Stimulated activated CD4-positive, alpha-beta T cell treated with anti-CD3 and anti-CD28 coated beads, Interleukin-12 subunit alpha, Interleukin-12 subunit beta, amount 100 ng/mL, for 24 hours (primary cell): ENCODE measurements at regions not wholly inside any gene's neighbourhood (a gene's known extent, or its start where the extent isn't known, plus 50 kb on each side); places are given as distances from the start of the nearest gene placed in this dataset.

ENCODE experiments used
- DNase-seq, 2 experiments: peaks; one replicate each; pipeline ENCODE4 v3.0.0-alpha.2; 2020; ENCODE audit warnings: low read depth in 2 of 2

DNA sequence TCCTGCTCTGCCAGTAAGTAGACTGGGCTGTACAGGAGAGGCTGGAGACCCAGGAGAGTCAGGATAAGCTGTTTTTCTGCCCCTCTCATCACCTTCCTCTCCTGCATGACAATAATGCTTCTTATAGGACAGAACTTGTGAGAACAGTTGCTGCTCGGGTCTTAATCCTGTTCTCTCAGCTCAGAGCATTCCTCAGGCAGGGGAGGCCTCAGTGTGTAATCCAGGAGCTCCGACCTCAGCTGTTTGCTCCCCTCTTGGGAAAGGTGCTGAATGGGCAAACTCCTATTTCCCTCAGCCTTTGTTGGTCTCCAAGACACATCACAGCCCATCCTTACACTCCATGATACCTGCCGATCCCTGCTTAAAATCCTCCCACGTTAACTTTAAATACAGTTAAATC is 134.9 kb upstream of the LRFN2 start:
- DNase-seq = no peak

- DNase-seq = no peak
These were observed 134.2 kb upstream of the LRFN2 start for GRCh38 chr6:40721271-40721952.

DNA sequence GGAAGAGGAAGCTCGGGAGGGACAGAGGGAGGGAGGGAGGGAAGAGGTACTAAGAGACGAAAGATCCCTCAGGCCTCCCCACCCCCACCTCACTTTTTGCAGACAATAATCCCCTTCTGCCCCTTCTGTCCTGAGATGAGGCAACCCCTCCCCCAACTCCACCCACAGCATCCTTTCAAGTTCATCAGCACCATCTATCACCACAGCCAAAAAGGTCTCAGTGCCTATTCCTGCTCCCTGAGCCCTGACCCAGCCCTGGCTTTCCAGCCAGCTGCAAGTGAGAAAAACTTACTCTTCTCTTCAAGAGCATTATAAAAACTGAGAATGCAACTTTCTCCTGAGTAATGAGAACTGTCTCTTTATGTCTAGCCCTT is 133.2 kb upstream of the LRFN2 start:
- DNase-seq = no peak

- DNase-seq = no peak
These were observed 132.7 kb upstream of the LRFN2 start for GRCh38 chr6:40719671-40720374.

DNA sequence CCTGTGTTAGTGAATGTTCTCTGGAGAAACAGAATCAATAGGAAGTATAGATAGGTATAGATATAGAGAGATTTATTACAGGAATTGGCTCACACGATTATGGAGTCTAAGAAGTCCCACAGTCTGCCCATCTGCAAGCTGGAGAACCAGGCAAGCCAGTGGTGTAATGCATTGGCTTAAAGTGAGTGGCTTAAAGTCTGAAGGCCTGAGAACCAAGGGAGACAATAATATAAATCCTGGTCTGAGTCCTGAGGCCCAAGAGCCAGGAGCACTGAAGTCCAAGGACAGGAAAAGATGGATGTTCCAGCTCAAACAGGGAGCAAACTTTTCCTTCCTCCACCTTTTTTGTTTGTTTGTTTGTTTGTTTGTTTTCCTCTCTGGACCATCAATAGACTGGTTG is 131.2 kb upstream of the LRFN2 start:
- no peak for DNase-seq

DNA sequence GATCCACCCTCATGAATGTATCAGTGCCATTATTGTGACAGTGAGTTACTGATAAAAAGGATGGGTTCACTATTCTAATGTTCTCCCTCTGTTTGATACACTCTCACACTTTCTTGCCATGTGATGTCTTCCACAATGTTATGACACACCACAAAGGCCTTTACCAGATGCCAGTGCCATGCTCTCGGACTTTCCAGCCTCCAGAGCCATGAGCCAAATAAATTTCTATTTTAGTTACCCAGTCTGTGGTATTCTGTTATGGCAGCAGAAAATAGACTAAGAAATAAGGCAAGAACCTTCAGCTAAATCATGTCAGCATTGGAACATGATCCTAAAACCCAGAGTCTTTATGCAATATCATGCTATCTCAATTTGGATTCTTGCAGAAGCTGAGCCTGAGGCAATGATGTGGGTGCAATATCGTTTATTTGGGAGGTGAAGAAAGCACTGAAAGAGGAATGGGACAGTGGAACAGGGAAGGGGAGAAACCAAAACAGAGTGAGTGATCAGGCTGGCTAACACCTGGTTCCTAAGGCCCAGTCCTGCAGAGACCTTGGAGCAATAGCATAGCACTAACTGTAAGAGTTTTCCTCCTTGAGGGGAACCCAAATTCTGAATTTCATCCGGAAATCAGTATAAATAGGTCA is 130.4 kb upstream of the LRFN2 start:
- no peak for DNase-seq

DNA sequence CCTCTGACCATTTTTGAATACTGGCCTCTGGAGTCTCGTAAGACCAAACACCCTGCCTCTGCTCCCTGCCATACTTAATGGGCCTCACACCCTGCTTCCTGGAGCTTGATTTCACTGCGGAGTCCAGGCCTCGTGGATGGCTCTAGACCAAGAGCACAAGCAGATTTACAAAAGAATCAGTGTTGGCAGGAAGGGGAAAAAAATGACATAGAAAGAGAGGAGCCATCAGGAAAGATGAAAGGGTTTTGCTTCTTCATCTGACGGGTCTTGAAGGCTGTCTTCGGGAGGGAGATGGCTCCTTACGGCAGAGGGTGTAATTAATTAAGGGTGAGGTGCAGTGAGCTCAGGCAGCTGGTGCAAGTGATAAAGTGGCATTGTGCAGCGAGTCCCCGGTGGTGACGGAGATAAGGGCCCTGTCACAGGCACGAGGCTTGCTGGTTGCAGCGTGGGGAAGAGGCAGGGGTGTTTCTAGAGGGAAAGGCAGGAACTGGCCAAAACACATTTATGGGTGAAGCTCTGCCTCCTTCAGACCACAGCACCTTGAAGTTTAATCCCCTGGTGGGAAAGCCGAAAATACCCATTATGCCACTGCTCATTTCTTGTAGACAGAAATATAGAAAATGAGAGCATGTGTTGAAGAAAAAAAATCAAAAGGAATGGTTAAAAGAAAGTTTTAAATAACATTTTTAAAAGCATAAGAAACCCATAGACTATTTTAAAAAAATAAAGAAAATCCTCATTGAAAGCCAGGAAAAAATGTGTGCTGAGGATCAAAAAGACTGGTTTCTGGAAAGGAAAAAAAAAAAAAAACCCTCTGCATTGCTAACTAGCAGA is 128.6 kb upstream of the LRFN2 start:
- DNase-seq = no peak

GRCh38 chr6:40714576-40715564 is 127.7 kb upstream of the LRFN2 start:
- DNase-seq = no peak

DNA sequence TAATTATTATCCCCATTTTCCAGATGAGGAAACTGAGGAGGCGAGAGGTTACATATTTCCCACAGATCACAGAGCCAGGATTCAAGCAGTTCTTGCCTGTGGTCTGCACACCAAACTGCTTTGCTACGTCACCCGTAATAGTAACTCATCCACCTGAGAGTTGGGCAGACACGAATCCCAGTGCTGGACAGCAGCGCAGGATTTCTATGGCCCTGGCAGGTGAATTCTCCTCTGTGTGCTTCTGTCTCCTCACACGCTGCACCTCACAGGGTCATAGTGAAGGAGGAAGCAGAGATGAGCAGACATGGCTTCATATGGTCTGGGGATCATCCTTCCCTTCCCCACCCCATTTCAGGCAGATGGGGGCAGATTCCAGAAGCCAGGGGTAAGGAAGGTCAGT is 127.0 kb upstream of the LRFN2 start:
- DNase-seq = no peak

DNA sequence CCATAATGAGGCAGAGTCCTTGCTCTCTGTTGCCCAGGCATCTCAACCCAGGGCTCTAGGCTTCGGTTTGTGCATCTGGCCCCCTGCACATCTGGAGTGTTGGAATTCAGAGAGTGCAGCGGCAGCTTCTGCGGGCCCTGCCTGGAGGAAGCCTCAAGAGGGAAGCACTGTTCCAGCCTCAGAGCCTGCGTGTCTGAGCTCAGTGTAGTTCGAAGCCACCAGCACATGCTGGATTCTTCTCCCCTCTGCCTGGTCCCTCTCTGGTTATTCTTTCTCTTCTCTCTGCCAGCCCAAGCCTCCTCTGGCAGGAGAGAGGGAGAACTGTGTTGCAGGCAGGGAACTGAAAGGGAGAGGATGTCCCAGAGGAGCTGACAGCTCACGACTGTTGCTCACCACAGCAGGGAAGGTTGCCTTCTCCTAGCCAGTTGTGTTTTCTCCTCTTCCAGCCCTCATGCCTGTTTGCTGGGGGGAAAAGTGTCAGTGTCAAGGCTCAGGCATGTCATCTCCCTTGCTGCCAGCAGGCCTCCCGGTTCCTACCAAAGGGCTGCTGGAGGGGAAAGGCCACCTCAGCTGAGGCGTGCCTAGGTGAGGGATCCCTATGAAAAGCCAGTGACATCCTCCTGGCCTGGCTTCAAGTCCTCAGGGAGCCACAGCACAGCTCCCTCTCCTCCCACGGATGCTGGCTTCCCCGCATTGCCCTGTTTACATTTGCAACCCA is 126.0 kb upstream of the LRFN2 start:
- DNase-seq = no peak

GRCh38 chr6:40710626-40711330 is 123.6 kb upstream of the LRFN2 start:
- DNase-seq = no peak

- DNase-seq = no peak
These were observed 120.9 kb upstream of the LRFN2 start for GRCh38 chr6:40708049-40708448.

DNA sequence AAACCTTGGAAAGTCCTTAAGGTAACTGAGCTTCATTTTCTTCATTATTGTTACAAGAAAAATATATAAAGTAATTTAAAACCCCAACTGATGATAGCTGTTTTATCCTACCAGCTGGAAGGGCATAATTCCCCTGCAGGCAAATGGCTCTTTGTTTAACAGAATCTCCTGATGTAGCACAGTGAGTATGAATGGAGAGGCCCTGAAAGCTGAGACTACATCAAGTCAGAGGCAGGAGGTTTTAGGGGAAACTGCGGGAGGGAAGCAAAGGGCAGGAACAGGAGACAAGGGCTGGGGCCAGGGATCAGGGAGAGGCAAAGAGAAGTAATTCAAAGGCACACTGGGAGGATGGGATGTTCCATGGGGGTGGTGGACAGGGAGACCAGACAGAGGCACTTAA is 119.0 kb upstream of the LRFN2 start:
- no peak for DNase-seq

DNA sequence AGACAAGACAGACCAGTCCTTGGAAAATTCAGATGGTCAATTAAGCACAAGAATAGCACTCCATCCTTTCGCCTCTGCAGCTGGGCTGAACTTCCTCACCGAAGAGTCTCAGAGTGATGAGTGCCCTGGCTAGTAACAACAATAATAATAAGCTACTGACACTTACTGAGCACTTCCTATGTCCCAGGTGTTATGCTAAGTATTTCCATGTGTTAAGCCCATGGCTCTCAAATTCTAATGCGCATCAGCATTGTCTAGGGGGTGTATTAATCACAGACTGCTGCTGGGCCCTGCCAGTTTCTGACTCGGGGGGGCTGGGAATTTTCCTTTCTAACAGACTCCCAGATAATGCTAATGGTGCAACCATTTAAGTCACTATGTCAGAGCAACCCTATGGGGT is 118.2 kb upstream of the LRFN2 start:
- no peak for DNase-seq

GRCh38 chr6:40701352-40702007 is 114.3 kb upstream of the LRFN2 start:
- DNase-seq = no peak

DNA sequence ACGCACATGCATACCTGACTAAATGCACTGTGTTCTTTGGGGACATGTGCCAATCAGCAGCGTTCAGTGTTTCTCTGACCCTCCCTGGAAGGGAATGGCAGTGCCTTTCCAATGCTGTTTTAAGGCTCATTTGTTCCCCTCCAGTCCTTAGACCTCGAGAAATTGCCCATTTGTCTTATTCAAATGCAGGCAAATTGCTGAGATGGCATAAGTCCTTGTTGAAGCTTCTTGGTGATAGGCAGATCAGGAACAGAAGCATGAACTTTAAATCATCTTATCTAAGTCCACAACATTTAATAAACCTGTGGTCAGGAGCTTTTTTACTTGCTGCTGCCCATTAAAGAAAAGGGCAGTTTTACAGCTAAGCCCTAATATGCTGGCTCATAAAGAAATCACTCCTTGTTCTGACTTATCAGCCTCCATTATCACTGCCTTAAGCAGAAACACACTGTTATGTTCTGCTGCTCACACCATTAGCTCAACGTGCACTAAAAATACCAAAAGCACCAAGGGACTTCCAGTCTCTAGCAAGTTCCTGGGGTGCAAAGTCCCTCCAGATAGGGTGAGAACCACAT is 112.9 kb upstream of the LRFN2 start:
- no peak for DNase-seq

GRCh38 chr6:40695750-40696415 is 108.7 kb upstream of the LRFN2 start:
- no peak for DNase-seq

DNA sequence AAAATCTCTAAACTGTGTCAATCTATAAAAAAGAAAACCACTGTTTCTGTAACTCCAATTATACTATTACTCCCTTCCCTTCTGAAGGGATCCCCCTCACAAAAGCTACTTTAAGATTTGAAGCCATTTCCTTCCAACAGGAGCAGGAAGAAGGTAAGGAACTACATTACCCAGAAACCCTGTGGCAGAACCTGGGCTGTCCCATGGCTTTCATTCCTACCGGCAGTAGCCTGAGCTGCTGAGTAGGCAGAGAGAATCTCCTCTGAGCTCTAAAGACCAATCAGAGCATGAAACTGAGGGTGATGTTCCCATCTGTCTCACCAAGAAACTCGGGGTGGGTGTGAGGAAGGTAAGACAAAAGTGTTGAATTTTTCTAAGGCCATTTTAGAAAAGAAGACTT is 108.0 kb upstream of the LRFN2 start:
- no peak for DNase-seq
